HG03342 (cell line): ENCODE measurements at regions not wholly inside any gene's neighbourhood (a gene's known extent, or its start where the extent isn't known, plus 50 kb on each side); places are given as distances from the start of the nearest gene placed in this dataset.

Source experiments
- ATAC-seq: cut with Tn5 transposase; IDR thresholded peaks from one replicate; pipeline ENCODE4 v1.9.1; 2021; ENCODE audit warnings: mild to moderate bottlenecking, moderate library complexity; ENCODE audit not compliant: unreplicated experiment

DNA sequence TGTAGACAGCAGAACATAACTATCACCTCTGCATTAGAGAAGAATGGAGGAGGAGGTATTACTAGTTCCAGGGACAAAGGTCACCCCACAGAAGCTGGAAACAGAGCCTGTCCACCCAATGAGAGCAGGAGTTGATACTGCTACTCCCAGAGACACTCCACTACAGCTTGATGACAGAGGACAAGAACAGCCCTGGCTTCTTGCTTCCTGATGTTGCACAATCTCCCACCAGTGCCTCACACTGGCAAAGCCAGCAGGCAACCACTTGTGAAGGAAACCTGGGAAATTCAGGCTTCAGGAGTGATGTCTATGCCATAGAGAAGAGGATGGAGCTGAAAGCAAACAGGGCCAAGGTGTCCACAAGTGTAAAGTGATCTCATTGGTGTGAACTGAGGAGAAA is 78.0 kb upstream of the POU1F1 start:
- no peak for ATAC-seq

GRCh38 chr3:87351937-87352336 is 75.6 kb upstream of the POU1F1 start:
- ATAC-seq, result no peak

- peak; percentile 98 for ATAC-seq
Observed at GRCh38 chr3:87350367-87351199, 74.2 kb upstream of the POU1F1 start.

DNA sequence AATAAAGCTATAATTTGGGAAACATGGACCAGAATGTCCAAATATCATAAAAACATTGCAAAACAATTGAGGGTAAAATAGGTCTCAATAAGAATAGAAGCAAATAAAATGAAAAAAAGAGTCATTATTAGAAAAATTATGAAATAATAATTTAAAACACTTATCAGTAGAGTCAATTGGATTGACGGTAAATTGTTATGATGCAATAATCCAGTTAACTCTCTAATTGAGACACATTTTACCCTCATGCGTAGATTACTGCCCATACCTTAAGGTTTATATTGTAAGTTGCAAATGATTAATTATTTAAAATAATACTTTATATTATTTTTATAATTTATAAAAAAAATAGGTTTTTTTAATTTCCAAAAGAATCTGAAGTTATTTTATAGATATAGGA is 73.4 kb upstream of the POU1F1 start:
- no peak for ATAC-seq

DNA sequence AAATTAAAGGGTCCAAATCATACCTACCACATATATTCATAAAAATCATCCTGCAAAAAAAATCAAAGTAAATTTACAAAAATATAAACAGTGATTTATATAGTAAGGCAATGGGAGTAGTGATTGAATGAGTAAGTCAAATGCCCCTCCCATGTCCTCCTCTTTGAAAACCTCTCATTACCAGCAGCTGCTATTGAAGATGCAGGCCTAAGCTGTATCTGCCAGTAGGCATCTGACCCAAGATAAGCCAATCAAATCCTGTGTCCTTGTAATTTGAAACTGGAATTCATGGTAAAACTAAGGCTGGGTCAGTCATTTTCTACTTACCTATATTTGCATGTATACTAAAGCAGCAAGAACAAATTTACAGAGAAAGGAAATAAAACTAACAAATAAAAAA is 60.4 kb upstream of the POU1F1 start:
- ATAC-seq, result no peak

DNA sequence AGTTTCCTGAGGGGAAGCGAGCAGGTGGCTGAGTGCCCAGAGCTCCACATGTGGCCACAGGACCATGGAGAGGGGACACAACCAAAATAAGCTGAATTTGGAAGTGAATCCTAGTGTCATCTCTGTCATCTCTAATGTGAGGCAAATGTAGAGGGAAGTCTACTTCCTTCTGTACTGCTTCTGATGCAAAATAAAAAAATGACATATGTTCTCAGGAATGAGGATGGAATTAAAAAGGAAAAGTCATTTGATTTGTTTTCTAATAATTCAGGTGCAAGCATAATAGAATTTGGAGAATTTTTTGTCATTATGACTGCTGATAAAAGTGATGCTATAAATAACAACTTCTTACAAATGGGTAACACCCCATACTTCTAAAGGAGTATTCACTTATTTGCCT is 59.5 kb upstream of the POU1F1 start:
- ATAC-seq, result no peak

DNA sequence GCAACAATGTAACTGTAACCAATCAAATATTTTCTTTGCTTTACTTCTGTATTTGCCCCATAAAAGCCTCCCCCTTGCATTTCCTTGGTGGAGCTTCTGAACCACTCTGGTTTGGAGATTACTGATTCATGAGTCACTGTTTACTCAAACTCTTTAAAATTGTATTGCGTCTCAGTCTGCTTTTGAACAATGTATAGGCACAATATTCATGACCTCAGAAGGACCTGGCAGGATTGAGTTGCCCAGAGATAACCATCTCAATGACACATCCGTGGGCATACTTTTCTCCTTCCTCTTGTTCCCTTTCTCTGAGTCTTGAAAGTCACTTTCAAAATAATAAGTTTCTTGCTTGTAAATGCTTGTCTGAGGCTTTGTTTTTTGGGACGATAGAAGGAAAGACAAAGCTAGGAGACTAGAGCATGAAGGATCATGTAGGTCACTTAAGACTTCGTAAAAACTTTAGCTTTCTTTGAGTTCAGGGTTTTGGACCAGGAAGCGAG is 57.1 kb upstream of the POU1F1 start:
- no peak for ATAC-seq

DNA sequence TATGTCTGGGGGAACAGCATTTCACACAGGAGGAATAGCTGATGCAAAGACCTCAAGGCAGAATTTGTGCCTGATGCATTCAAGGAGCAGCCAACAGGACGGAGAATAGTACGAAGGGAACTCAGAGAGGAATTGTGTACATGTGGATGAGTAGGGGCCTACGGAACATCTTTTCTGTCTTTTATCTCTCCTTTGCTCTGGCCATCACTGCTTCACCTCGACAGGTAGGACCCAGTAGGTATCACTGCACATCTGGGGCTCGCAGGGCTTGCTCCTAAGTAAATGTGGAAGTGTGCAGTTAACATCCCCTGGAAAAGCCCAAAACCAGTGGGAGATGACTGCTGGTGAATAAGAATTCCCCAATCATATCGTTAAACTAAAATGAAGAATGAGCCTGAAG is 56.4 kb upstream of the POU1F1 start:
- no peak for ATAC-seq

DNA sequence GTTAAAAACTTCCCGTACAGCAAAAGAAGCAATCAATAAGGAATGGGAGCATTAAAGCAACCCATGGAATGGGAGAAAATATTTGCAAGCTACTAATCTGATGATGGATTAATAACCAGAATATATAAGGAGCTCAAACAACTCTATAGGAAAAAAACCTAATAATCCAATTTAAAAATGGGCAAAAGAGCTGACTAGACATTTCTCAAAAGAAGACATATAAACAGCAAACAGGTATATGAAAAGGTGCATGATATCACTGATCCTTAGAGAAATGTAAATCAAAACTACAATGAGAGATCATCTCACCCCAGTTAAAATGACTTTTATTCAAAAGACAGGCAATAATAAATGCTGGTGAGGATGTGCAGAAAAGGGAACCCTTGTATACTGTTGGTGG is 52.7 kb upstream of the POU1F1 start:
- ATAC-seq, result no peak
